ENCODE measurements at regions not wholly inside any gene's neighbourhood (a gene's known extent, or its start where the extent isn't known, plus 50 kb on each side); places are given as distances from the start of the nearest gene placed in this dataset.

GRCh38 chr4:31549256-31549655 lies 829.1 kb downstream of the PCDH7 start:
- no peak for DNase-seq (ENCODE audit: low read depth in 3 of 3, low spot score in 2 of 3)

DNA sequence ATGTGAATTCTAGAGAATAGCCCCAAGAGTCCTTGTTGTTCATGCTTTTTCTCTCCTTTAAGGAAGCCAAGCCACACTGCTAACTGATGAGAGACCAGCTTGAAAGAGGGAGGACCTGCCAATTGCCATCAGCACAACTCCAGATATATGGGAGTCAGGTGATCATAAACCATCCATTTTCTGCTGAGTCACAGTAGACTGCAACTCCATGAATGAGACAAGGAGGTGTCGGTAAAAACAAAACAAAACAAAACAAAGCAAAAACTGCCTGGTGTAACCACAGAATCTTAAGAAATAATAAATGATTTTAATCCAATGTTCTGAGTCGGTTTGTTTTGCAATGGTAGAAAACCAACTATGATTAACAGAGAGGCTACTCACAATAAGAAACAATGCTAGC lies 837.3 kb downstream of the PCDH7 start:
- no peak for DNase-seq (ENCODE audit: low read depth in 3 of 3, low spot score in 2 of 3)

GRCh38 chr4:31573554-31573953 lies 853.4 kb downstream of the PCDH7 start:
- no peak for DNase-seq (ENCODE audit: low read depth in 3 of 3, low spot score in 2 of 3)

DNA sequence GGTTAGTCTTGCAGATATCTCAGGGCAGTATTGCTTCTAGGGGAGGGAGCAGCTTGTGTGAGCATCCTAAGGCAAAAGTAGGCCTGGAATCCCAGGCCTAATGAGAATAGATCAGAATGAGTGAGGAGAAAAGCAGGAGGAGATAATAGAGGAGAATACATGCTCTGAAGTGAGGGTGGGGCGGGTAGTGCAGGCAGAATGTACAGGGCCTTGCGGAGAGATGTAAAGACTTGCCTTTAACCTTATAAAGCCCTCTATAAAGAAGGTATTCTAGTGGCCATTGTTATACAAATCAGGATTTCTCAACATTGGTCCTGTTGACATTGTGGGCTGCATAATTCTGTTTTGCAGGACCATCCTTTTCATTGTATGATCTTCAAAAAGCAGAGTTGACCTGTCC lies 855.3 kb downstream of the PCDH7 start:
- DNase-seq (ENCODE audit: low read depth in 3 of 3, low spot score in 2 of 3) = no peak

DNA sequence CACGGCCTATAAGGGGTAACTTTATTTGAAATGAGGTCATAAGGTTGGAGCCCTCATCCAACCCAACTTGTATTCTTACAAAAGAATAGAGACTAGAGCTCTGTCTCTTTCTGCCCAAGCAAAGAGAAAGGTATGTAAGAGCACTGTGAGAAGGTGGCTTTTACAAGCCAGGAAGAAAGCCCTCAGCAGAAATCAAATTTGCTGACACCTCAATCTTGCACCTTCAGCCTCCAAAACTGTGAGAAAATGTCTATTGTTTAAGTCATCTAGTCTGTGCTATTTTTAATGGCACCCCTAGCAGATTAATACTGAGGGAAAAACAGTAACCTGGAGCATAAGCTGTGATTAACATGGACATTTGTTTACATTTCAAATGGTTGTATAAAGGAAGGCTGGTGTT lies 860.7 kb downstream of the PCDH7 start:
- no peak for DNase-seq (ENCODE audit: low read depth in 3 of 3, low spot score in 2 of 3)

GRCh38 chr4:31585503-31585902 lies 865.3 kb downstream of the PCDH7 start:
- DNase-seq (ENCODE audit: low read depth in 3 of 3, low spot score in 2 of 3) = no peak

DNA sequence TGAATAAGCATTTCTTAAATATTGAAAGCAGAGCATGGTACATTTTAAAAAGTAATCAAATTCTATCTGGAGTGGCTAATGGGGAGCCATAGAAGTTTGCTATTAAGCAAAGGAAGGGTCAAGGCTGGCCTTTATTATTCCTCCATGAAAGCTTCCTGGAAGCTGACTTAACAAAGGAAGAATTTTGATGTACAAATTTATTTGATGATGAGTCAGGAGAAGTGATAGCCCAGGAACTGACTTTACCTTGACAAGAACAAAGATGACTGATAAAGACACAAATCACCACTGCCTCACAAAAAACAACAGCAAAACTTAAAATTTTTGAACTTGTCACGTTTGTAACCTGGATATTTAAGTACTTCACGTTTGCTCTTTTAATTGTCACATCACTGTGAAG lies 872.1 kb downstream of the PCDH7 start:
- DNase-seq (ENCODE audit: low read depth in 3 of 3, low spot score in 2 of 3) = no peak

GRCh38 chr4:31595496-31595895 lies 875.3 kb downstream of the PCDH7 start:
- DNase-seq (ENCODE audit: low read depth in 3 of 3, low spot score in 2 of 3) = no peak

GRCh38 chr4:31598639-31599038 lies 878.5 kb downstream of the PCDH7 start:
- DNase-seq (ENCODE audit: low read depth in 3 of 3, low spot score in 2 of 3) = no peak

DNA sequence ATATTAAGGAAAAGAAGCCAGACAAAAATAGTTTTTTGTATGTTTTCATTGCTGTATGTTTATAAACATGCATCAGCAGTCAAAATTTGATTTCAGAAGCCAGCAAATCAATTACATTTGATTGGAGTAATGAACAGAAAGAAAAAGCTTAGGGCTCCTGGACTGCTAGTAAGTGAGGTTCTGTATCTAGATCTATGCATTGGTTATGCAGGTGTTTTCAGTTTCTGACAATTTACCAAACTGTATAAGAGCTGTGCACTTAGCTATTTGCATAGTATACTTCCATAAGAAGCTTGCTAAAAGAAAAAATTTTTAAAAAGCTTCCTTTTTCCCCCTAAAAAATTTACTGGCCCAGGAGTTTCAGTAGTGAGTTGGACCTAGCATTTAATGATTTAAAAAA lies 881.6 kb downstream of the PCDH7 start:
- DNase-seq (ENCODE audit: low read depth in 3 of 3, low spot score in 2 of 3) = no peak

GRCh38 chr4:31613946-31614623 lies 893.9 kb downstream of the PCDH7 start:
- no peak for DNase-seq (ENCODE audit: low read depth in 3 of 3, low spot score in 2 of 3)

DNA sequence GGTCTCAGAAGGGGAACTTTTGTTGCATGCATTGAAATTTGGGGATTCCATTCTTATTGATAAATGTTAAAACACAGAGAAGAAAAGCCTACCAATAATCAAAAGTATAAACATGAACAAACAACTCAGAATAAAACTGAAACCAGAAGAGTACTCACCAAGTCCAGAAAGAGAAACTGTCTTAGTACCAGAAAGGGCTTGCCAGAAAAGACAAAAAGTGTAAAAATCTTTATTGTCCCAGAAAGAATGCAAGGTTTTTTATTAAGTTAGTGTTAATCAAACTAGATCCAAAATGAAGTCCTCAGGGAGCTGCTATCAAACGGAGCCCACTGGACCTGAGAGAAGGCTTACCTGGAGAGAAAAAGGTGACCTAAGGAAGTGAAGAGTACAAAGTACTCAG lies 897.5 kb downstream of the PCDH7 start:
- no peak for DNase-seq (ENCODE audit: low read depth in 3 of 3, low spot score in 2 of 3)

- DNase-seq (ENCODE audit: low read depth in 3 of 3, low spot score in 2 of 3) = no peak
Observed at GRCh38 chr4:31620476-31620875, 900.3 kb downstream of the PCDH7 start.

DNA sequence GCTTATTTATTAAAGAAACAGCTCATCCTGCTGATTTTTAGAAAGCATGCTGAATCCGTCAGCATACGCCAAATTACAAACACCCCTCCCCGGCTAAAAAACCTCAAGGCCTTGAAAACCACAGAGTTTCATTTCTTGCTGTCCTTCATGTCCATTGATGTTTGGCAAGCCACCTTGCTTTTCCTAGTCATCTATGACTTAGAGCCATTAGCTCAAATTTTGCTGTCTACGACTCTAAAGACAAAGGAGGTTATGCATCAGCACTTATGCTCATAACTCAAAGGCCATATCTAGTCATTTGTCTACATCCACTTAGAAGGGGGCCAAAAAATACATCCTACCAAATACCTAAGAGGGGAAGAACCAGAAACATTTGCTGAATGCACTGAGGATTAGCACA lies 925.1 kb downstream of the PCDH7 start:
- DNase-seq (ENCODE audit: low read depth in 3 of 3, low spot score in 2 of 3) = no peak

- DNase-seq (ENCODE audit: low read depth in 3 of 3, low spot score in 2 of 3) = no peak
Observed at GRCh38 chr4:31647786-31648185, 927.6 kb downstream of the PCDH7 start.

DNA sequence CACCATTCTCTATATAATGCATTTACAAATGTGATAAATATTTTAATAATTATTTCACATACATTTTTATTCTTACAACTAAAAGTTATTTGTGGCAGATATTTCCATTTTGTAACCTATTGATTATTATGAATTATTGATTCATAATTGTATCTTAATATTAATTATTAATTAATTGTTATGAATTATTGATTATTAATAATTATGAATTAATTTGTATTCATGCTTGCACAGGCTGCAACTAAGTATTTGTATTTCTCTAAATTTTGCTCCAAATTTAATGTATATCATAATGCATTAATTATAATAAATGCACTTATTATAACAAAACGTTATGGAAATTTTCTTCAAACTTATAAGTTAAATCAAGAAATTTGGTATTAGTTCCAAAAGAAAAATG lies 929.7 kb downstream of the PCDH7 start:
- DNase-seq (ENCODE audit: low read depth in 3 of 3, low spot score in 2 of 3) = no peak

DNA sequence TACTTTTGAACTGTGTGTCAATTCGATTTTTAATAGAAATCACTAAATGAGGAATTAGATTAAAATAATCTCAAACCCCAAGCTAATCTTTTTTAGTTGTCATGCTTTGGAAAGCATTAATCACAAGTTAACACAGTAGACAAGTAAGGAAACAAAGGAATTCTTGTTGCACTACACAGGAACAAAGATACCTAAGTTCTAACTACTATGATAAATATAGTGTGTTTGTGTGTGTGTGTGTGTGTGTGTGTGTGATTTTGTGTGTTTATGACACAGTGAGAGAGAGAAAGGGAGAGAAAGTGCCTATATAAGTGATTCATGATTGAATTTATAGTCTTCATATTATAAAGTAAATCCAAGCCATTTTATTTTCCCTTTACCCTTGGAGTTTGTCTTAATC lies 931.4 kb downstream of the PCDH7 start:
- DNase-seq (ENCODE audit: low read depth in 3 of 3, low spot score in 2 of 3) = no peak

GRCh38 chr4:31655328-31655727 lies 935.2 kb downstream of the PCDH7 start:
- DNase-seq (ENCODE audit: low read depth in 3 of 3, low spot score in 2 of 3) = no peak

DNA sequence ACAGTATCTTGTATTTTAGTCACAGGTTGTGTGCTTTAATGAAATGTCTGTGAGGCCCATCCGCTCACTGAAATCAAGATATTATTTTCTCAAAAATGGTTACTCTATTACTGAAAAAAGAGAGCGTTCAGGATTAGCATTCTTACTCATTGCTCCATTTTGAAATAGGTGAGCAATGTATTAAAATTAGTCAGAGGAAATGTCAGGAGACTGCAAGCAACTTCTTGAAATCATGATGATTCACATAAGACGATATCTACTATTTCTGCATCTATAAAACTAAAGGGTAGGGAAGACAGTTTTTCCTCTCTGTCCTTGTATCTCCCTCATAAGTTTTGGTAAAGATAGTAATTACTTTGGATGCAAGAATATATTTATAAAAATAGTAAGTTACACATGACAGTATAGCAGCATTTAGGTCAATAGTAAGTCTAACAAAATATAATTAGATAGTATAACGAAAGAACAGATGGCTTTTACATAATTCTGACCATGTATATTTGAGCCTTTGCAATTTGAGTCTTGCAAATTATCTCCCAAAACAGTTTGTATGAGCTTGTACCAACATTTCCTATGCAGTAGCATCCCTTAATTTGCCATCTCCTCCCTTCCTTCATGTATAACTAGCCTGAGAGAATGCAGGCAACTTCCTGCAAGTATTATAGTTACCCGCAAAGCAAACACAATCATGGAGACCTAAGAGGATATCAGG lies 937.8 kb downstream of the PCDH7 start:
- DNase-seq (ENCODE audit: low read depth in 3 of 3, low spot score in 2 of 3) = no peak

GRCh38 chr4:31660916-31661315 lies 940.7 kb downstream of the PCDH7 start:
- no peak for DNase-seq (ENCODE audit: low read depth in 3 of 3, low spot score in 2 of 3)

- DNase-seq (ENCODE audit: low read depth in 3 of 3, low spot score in 2 of 3) = no peak
Observed at GRCh38 chr4:31662951-31663350, 942.8 kb downstream of the PCDH7 start.

DNA sequence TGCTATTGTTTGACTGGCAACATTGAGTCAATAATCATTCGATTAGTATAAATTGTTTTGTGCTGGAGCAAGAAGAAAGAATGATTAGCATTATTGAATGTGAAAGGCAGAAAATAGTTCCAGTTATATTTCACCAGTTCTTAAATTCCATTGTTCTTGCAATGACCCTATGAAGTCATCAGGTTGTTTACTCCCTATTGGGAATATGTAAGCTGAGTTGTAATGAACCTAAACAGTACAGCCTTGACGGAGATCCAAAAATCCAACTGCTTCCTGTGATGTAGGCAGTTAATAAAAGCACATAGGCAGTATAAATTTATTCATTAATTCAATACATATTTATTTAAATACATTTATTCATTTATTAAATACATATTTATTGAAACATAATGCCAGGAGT lies 947.5 kb downstream of the PCDH7 start:
- no peak for DNase-seq (ENCODE audit: low read depth in 3 of 3, low spot score in 2 of 3)

Data from right renal cortex interstitium (tissue), 3 donors.